Stimulated activated CD4-positive, alpha-beta T cell treated with anti-CD3 and anti-CD28 coated beads, TNF-alpha, amount 100 ng/mL, for 24 hours (primary cell): ENCODE measurements at regions not wholly inside any gene's neighbourhood (a gene's known extent, or its start where the extent isn't known, plus 50 kb on each side); places are given as distances from the start of the nearest gene placed in this dataset.
"Not testable (repeated sequence)": the region's sequence is repeated elsewhere in the genome, so short reads cannot be mapped to it uniquely, and the experiment has no call there.

Experiments
- DNase-seq, 3 experiments: peaks; one replicate each; pipeline ENCODE4 v3.0.0-alpha.2; 2020; ENCODE audit warnings: low read depth in 3 of 3

DNA sequence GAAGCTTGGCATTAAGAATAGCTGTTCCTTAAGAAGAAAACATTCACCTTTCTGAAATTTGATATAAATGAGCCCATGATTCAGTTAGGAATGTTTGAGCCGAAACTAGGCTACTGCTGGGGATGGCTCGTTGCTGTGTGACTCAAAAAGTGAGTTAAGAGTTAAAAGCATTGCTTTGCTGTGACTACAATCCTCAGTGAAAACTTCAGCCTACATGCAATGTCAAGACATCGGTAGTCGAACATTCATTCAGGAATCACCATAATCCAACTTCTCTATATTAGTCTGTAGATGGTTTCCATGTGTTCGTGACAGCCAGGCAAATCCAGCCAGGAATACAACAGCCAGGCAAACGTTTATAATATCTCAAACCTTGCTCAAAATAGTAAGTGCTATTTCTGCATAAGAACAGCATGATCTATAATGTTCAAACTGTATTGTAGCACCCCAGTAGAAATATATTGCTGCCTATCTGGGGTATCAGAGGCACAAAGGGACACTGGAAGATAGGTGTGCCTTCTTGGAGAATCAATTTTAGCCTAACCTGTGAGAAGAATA, 1225.1 kb downstream of the CDH8 start:
- DNase-seq, result no peak

DNA sequence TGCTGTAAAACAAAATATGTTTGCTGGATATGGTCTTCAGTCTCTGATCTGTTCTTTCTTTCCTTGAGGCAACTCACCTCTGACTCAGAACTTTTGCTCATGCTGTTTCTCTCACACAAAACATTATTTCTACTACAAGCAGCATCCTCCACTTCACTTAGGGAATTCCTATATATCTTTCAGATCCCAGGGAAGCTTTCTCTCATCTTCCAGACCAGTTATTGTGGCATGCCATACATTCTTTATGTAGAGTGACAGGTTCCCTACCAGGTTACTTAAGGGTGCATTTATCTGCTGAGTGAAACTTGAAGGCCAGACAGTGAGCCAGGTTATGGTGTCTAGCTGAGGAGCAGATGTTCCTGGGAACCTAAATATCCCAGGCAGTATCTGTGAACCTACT, 1226.0 kb downstream of the CDH8 start:
- DNase-seq, result no peak

- no peak for DNase-seq
Observed at GRCh38 chr16:60792437-60792836, 1243.8 kb downstream of the CDH8 start.

DNA sequence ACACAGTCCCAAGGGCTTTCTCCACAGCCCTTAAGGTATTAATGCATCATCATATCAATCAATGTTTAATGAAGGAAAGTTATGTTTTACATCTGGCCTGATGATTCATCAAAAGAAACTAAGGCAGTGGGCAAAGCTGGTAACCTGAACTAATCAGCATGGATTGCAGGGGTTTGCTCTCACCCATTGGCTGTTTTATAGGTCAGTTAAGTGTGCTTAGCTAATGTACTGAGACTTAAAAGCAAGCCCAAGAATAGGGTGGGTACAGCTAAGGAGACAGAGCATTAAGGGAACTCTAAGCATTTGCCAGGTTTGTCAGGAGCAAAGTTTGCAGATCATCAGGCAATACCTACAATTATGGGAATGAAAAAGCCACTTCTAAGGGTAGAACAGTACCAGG, 1247.6 kb downstream of the CDH8 start:
- no peak for DNase-seq

GRCh38 chr16:60776281-60776680, 1260.0 kb downstream of the CDH8 start:
- DNase-seq, result no peak

- no peak for DNase-seq
Observed at GRCh38 chr16:60771138-60771537, 1265.1 kb downstream of the CDH8 start.

GRCh38 chr16:60770384-60770783, 1265.9 kb downstream of the CDH8 start:
- not testable (repeated sequence) for DNase-seq

DNA sequence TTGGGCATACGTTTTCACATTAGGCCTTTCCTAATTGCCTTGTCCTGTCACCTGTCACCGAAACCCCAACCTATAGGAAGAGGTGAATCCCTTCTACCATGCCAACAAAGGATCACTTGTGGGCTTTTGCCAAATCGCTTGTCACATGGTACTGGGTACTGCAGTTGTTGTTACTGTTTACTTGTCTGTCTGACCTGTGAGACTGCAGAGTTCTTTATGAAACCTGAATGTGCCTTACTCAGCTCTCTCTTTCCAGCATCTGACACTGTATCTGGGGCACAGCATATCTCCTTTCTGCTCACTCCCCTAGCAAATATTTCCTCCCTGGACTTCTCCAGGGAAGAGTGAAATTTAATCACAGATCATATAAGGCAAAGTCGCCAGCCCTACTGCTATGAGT, 1272.4 kb downstream of the CDH8 start:
- no peak for DNase-seq

GRCh38 chr16:60755907-60756306, 1280.3 kb downstream of the CDH8 start:
- DNase-seq, result no peak

DNA sequence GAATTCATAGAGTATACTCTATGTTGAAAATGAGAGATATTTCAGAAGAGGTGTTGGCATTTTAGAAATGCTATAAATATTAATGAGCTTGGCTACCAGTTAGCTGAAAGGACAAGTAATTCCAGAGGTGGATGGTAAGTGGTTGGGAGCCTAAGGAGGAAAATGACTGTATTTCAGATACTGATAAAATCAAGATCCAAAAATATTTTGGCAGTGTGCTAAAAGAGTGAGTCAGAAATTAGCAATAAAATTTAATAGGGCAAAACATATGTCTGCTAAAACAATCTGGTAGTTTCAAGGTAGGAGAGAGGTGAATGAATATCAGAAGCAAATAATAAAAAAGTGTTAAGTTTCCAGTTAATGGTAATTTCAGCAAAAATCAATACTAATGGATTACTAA, 1287.9 kb downstream of the CDH8 start:
- no peak for DNase-seq

- no peak for DNase-seq
Observed at GRCh38 chr16:60744198-60744597, 1292.0 kb downstream of the CDH8 start.

DNA sequence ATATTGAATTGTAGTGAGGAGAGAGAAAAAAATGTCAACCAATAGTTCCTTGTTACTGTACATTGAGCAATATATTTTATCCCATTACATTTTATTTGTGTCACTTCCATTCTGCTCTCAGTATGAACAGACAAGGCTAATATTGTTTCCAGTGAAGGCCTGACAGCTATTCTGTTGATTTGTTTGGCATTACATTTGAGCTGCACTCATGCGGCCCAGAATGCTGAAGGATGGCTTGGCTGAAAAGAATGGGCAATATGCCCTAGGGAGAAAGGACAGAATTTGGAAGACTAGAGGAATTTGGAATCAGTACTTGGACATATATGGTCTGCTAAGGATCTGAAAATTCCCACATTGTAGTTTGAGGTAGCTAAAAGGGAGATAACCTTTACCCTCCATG, 1294.4 kb downstream of the CDH8 start:
- no peak for DNase-seq

DNA sequence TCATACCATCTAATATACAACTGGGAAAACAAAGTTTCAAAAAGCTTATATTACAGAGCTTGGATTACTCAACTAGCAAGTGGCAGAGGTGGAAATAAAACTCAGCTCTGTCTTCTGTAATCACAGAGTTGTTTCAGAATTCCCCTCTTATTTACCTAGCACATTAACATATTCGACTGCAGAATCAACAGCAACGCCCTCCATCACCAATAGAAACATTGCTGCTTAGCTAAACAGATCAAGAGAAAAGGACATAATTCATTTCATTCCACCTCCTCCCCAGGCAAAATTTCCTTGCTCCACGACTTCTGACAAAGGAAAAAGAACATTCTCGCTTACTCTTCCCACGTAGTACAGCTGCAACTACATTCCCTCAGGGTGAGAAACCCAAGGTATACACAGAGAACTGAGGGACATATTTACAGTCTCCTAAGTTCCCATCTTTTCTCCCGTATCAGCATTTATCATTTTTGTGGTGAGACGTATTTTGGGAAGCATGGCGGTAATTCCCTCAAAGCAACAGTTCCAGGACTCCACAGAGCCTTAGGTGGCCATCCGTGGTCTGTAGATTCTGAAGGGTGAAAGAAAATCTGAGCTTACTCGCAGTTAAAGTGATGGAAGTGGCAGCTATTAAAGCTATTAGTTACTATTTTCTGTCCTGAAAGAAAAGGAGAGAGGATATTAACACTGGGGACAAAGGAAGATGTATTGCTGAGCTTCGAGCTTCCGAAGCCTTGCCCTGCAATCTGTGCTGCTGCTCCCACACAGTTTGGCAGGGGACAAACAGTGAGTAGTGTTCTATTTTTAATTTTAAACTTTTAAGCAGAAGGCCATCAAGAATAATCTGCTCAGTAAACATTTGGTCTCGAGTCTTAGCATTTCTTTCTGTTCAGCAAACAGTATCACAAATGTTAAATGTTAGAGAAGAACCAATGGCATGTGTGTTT, 1296.2 kb downstream of the CDH8 start:
- no peak for DNase-seq

GRCh38 chr16:60731329-60732050, 1304.7 kb downstream of the CDH8 start:
- no peak for DNase-seq

DNA sequence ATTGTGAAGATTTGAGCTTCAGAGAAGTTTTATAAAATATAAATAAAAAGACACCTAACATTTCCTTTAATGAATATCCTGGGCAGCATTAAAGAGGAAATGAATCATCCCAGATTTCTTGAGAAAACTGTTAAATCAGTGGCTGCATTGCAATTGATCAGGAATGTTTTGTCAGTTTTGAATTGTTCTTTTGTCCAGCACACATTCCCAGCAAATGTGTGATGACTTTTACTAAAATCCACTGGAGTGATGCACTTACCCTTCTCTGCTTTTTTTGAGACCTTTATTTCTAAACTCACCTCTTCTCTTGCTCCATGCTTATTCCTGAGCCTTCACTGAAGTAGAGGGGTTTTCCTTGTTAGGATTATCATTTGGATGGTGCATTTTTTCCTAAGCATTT, 1307.2 kb downstream of the CDH8 start:
- DNase-seq, result no peak

DNA sequence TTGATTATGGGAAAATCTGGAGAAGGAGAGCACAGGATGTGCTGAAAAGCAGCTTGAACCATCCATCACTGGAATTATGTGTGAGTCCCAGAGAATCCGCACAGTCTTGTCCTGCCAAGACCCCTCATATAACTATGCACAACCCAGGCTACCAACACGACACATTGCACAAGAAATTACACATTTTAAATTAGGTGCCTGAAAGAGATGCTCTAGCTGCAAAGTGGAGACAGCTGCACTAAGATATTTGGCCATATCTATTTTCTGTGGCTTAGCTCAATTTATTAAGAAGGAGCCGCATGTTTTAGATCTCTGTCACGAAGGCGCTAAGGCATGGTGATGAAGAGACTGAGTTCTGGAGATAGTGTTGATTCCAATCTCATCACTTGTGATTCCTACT, 1308.4 kb downstream of the CDH8 start:
- no peak for DNase-seq

DNA sequence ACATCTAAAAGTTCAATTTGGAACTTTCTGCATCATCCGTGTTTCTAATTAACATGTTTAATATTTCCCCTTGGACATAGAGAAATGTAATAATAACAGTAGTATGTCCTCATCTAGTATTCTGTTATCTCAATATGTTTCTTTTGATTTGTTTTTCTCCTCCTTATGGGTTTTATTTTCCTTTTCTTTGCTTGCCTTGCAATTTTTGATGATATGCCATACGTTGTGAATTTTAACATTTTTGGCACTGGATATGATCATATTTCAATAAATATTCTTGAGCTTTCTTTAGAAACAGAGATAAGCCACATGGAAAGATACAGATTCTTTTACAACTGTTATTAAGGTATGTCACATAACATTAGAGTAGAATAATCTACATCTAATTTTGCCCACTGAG, 1316.2 kb downstream of the CDH8 start:
- no peak for DNase-seq

GRCh38 chr16:60717808-60718207, 1318.4 kb downstream of the CDH8 start:
- DNase-seq, result no peak

DNA sequence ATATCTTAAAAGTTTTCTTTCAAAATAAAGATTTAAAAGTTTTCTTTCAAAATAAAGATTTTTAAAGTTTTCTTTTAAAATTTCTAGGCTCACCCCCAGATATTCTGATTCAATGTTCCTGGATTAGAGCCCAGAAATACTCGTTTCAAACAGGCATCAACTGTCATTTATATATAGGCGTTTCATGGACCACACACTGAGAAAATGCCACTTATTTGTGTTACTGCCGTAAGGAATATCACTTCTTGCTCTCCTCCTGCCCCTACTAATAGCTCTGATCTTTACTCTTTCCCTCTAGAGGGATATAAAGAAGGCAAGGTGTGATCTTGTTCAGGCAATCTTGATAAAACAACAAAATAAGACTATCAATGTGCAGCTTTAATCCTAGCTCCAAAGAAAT, 1324.1 kb downstream of the CDH8 start:
- no peak for DNase-seq

GRCh38 chr16:60704726-60705125, 1331.5 kb downstream of the CDH8 start:
- no peak for DNase-seq

- no peak for DNase-seq
Observed at GRCh38 chr16:60703096-60703495, 1333.1 kb downstream of the CDH8 start.

- no peak for DNase-seq
Observed at GRCh38 chr16:60686824-60687223, 1349.4 kb downstream of the CDH8 start.

DNA sequence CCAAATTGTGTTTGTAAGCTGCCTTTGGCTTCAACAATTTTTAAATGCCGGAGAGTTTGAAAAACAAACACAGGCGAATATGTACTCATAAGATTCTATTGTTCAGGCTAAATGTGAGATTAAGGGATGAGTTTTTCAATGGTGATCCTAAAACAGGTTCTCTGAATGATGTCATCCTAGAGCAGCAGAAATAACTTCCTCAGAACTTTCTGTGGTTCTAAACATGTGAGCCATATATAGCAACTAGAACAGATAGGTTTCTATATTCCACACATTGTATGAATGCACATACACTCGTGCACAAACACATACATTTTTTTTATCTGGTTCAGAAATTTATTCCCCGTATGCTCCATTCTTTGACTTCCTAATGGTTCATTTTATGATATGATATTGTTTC, 1352.2 kb downstream of the CDH8 start:
- no peak for DNase-seq
